ENCODE measurements at regions not wholly inside any gene's neighbourhood (a gene's known extent, or its start where the extent isn't known, plus 50 kb on each side); places are given as distances from the start of the nearest gene placed in this dataset.

GRCh38 chr6:51199105-51199552 is 380.5 kb downstream of the TFAP2B start (continued):
- TF ChIP-seq KDM1A (IDR thresholded peaks at IDR 0.05; ENCODE audit: borderline replicate concordance) (no peak), ATF7 (IDR thresholded peaks at IDR 0.05; ENCODE audit: low read depth) (no peak), CBX5 (IDR thresholded peaks at IDR 0.05; ENCODE audit: low read depth) (no peak), SREBF1 (IDR thresholded peaks at IDR 0.05; ENCODE audit: low read length) (no peak), ZNF384 (IDR thresholded peaks at IDR 0.05; ENCODE audit: borderline replicate concordance, low read depth, low read length) (no peak), HDAC6 (IDR thresholded peaks at IDR 0.05; ENCODE audit: unreplicated experiment) (no peak), ZNF622 (IDR thresholded peaks at IDR 0.05) (no peak), BMI1 (IDR thresholded peaks at IDR 0.05; ENCODE audit: borderline replicate concordance) (no peak), PAX8 (IDR thresholded peaks at IDR 0.05) (no peak), RELB (IDR thresholded peaks at IDR 0.05; ENCODE audit: low read depth) (no peak), RBBP5 (conservative IDR thresholded peaks at IDR 0.05) (no peak)

- no peaks in the 10 kb centered on the region for H3K36me3 ChIP-seq (ENCODE audit: control insufficient read depth in 2 of 2, insufficient read depth in 2 of 2, low read length in 1 of 2)
- no peak overlapping the region for H3K4me2 ChIP-seq (ENCODE audit: control insufficient read depth, insufficient read depth)
- no TSS peak for BruUV-seq (replicated peaks)
- intact Hi-C loops (cut with micrococcal nuclease; ENCODE audit: unreplicated experiment): no loop called here
- H3K9me3 ChIP-seq (replicated peaks; ENCODE audit: control insufficient read depth, insufficient read depth, low read length): no peaks in the 10 kb centered on the region
- ChIA-PET RAD21 (ENCODE audit: unreplicated experiment) (no interaction called here), POLR2A (no interaction called here), CTCF (no interaction called here), SMC1A (ENCODE audit: uncharacterized antibody, unreplicated experiment) (no interaction called here)
- 28% methylated on average over 5 of the region's 5 CpGs for WGBS (ENCODE audit: insufficient coverage, insufficient replicate concordance, low lambda C conversion rate, missing lambda C conversion rate)
- ATAC-seq (no peak), FAIRE-seq (no peak), DNase-seq (ENCODE audit: low read depth, low spot score) (no peak)
- H3K27me3 ChIP-seq (replicated peaks in 1 of 2; ENCODE audit: control insufficient read depth in 2 of 2, insufficient read depth in 2 of 2, low read length in 1 of 2): no peaks in the 10 kb centered on the region
- in situ Hi-C loops (cut with MboI): no loop called here
- H3K4me1 ChIP-seq (ENCODE audit: control insufficient read depth, insufficient read depth, low read length): no peaks in the 10 kb centered on the region
- H3K27ac ChIP-seq (ENCODE audit: control insufficient read depth, insufficient read depth): no peak overlapping the region
- H3K4me3 ChIP-seq: no peak overlapping the region
- no peaks in the 10 kb centered on the region for H4K20me1 ChIP-seq (ENCODE audit: control insufficient read depth, insufficient read depth)
- TF ChIP-seq TCF7 (IDR thresholded peaks at IDR 0.05; ENCODE audit: borderline replicate concordance) (no peak), KDM1A (IDR thresholded peaks at IDR 0.05; ENCODE audit: borderline replicate concordance) (no peak), BACH1 (IDR thresholded peaks at IDR 0.05; ENCODE audit: borderline replicate concordance) (no peak)
- H2AFZ ChIP-seq (ENCODE audit: control insufficient read depth, low read depth, low read length): no peak overlapping the region
- H3K79me2 ChIP-seq (ENCODE audit: control insufficient read depth, insufficient read depth, low read length): no peaks in the 10 kb centered on the region
- no peak overlapping the region for H3K9ac ChIP-seq (ENCODE audit: control insufficient read depth, insufficient read depth, low read length)
Observed at GRCh38 chr6:51199733-51200260, 381.1 kb downstream of the TFAP2B start.

Measured in GM12878 (cell line).